IMR-90 (cell line): ENCODE measurements at regions not wholly inside any gene's neighbourhood (a gene's known extent, or its start where the extent isn't known, plus 50 kb on each side); places are given as distances from the start of the nearest gene placed in this dataset.

Source experiments
- CTCF ChIP-seq: conservative IDR thresholded peaks from 2 replicates; pipeline ENCODE4 v1.5.1; 2012; ENCODE audit warnings: mild to moderate bottlenecking, low read depth, low read length, improper control_type of control experiment
- MAZ ChIP-seq: IDR thresholded peaks from 2 replicates; pipeline ENCODE4 v1.6.1; 2012; ENCODE audit warnings: low read depth, mild to moderate bottlenecking, low read length, improper control_type of control experiment, moderate library complexity, borderline replicate concordance

DNA sequence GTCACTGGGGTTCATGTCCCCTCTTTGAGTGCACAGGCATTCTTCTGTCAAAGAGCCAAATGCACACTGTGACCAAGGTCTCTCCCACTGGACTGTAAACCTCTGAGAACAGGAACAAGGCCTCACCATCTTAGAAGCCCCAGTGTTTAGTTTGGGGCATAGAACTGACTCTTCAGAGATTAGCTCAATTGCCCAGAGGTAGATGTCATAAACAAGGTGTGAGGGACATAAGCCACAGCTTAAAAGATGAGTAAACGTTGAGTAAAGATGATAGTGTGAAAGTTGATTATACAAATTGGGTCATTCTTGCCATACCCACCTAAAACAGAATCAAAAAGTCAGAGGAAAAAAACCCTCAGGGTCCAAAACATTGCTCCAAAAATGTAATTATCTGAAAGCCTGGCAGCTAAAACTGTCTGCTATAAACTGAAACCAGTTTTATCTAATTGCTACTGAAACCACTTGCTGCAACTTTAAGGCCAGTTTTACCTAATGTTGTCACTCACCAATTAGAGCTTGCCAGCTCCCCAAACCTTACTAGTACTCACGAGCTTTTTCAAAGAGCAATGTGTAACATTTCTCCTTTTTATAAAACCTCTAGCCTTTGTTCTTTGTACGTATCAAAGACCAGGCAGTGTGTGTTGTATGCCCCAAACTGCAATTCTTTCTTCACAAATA lies 415.2 kb downstream of the RAP2B start:
- TF ChIP-seq CTCF (no peak), MAZ (no peak)
